ENCODE measurements at regions not wholly inside any gene's neighbourhood (a gene's known extent, or its start where the extent isn't known, plus 50 kb on each side); places are given as distances from the start of the nearest gene placed in this dataset.

- TF ChIP-seq, protein P1, sequence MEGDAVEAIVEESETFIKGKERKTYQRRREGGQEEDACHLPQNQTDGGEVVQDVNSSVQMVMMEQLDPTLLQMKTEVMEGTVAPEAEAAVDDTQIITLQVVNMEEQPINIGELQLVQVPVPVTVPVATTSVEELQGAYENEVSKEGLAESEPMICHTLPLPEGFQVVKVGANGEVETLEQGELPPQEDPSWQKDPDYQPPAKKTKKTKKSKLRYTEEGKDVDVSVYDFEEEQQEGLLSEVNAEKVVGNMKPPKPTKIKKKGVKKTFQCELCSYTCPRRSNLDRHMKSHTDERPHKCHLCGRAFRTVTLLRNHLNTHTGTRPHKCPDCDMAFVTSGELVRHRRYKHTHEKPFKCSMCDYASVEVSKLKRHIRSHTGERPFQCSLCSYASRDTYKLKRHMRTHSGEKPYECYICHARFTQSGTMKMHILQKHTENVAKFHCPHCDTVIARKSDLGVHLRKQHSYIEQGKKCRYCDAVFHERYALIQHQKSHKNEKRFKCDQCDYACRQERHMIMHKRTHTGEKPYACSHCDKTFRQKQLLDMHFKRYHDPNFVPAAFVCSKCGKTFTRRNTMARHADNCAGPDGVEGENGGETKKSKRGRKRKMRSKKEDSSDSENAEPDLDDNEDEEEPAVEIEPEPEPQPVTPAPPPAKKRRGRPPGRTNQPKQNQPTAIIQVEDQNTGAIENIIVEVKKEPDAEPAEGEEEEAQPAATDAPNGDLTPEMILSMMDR (IDR thresholded peaks at IDR 0.05; ENCODE audit: low read depth, low read length), result 0 out of 2 replicates have a peak, but pooled peaks have one; percentile 3
- TF ChIP-seq EZH2phosphoT487 (IDR thresholded peaks at IDR 0.05; ENCODE audit: low read depth), result no peak
- Histone ChIP-seq H3K4me2 (ENCODE audit: low read length) (no peak overlapping the region), H3K4me3 (ENCODE audit: low read length) (no peak overlapping the region), H2AFZ (ENCODE audit: low read depth, low read length) (no peak overlapping the region), H3K27ac (ENCODE audit: low read length) (no peak overlapping the region), H3K27me3 (ENCODE audit: low read depth, low read length) (no peaks in the 10 kb centered on the region), H3K4me1 (ENCODE audit: low read length) (0 out of 2 replicates have a peak, but pooled peaks cover 5% of the 10 kb centered on the region), H3K36me3 (replicated peaks; ENCODE audit: low read depth, low read length) (no peaks in the 10 kb centered on the region), H3K9me3 (ENCODE audit: insufficient read depth, low read length) (no peaks in the 10 kb centered on the region), H3K9ac (ENCODE audit: low read length) (no peak overlapping the region), H3K79me2 (ENCODE audit: low read length) (no peaks in the 10 kb centered on the region), H4K20me1 (ENCODE audit: insufficient read depth, low read length) (no peaks in the 10 kb centered on the region)
Measured at GRCh38 chr16:25395528-25395927, 137.9 kb upstream of the ZKSCAN2 start.

DNA sequence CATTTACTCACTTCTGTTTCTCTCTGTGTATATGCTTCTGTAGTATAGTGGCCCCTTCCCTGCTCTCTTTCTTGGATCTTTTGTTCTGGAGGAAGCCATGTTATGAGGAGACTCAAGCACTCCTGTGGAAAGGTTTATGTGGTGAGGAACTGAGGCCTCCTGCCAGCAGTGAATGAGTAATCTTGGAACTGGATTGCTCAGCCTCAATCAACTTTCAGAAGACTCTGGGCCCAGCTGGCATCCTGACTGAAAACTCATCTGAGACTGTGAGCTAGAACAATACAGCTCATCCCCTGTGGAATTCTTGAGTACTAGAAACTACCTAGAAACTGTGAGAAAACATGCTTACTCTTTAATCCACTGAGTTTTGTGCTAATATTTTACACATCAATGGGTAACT lies 133.1 kb upstream of the ZKSCAN2 start:
- Histone ChIP-seq H3K4me1 (ENCODE audit: low read length) (0 out of 2 replicates have a peak, but pooled peaks cover 5% of the 10 kb centered on the region), H3K4me3 (ENCODE audit: low read length) (no peak overlapping the region), H3K27ac (ENCODE audit: low read length) (no peak overlapping the region), H2AFZ (ENCODE audit: low read depth, low read length) (no peak overlapping the region), H3K9ac (ENCODE audit: low read length) (no peak overlapping the region), H3K27me3 (ENCODE audit: low read depth, low read length) (no peaks in the 10 kb centered on the region), H3K36me3 (replicated peaks; ENCODE audit: low read depth, low read length) (no peaks in the 10 kb centered on the region), H3K9me3 (ENCODE audit: insufficient read depth, low read length) (no peaks in the 10 kb centered on the region), H3K79me2 (ENCODE audit: low read length) (no peaks in the 10 kb centered on the region), H4K20me1 (ENCODE audit: insufficient read depth, low read length) (no peaks in the 10 kb centered on the region), H3K4me2 (ENCODE audit: low read length) (no peak overlapping the region)
- TF ChIP-seq, protein P1 (IDR thresholded peaks at IDR 0.05; ENCODE audit: low read depth, low read length), result no peak
- no peak for TF ChIP-seq EZH2phosphoT487 (IDR thresholded peaks at IDR 0.05; ENCODE audit: low read depth)

DNA sequence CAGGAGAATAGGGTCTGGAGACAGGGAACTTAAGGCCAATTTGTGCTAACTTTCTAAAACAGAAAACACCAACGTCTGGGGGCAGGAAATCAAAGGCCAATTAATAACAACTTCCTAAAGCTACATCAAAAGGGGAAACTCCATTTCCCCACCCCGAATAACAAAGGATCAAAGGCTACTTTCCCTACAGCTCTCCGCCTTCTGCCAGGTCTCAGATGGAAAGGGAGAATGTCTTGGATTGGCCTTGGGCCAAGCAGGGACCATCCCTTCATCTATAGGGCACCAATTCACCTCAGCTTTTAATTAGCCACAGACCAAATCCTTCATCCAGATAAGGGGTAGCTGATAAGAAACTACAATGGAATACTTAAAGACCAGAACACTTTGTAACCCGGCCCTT lies 116.9 kb upstream of the ZKSCAN2 start:
- no peak for TF ChIP-seq EZH2phosphoT487 (IDR thresholded peaks at IDR 0.05; ENCODE audit: low read depth)
- TF ChIP-seq, protein P1 (IDR thresholded peaks at IDR 0.05; ENCODE audit: low read depth, low read length), result no peak
- Histone ChIP-seq H3K4me3 (ENCODE audit: low read length) (no peak overlapping the region), H3K4me1 (ENCODE audit: low read length) (no peaks in the 10 kb centered on the region), H3K36me3 (replicated peaks; ENCODE audit: low read depth, low read length) (no peaks in the 10 kb centered on the region), H3K9me3 (ENCODE audit: insufficient read depth, low read length) (no peaks in the 10 kb centered on the region), H3K79me2 (ENCODE audit: low read length) (no peaks in the 10 kb centered on the region), H3K27ac (ENCODE audit: low read length) (no peak overlapping the region), H4K20me1 (ENCODE audit: insufficient read depth, low read length) (no peaks in the 10 kb centered on the region), H2AFZ (ENCODE audit: low read depth, low read length) (no peak overlapping the region), H3K9ac (ENCODE audit: low read length) (no peak overlapping the region), H3K4me2 (ENCODE audit: low read length) (no peak overlapping the region), H3K27me3 (ENCODE audit: low read depth, low read length) (peaks cover 8% of the 10 kb centered on the region; the same call in 1 of the 2 replicates)

DNA sequence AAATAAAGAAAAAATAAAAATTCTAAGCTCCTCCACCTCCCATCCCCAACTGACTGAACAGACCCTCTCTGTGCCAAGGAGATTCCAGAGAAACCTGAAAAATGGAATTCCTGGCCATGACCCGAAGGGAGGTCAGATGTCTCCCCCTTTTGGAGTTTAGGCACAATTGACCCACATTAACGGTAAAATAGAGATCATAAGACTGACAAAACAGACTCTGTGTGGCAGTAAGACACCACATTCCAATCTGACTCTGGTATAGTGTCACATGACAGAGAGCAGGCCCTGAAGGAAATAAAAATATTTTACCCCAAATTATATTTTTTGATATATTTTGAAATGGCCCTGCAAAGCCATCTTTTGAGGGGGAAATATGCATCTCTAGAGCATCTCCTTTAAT lies 115.1 kb upstream of the ZKSCAN2 start:
- H4K20me1 ChIP-seq (ENCODE audit: insufficient read depth, low read length), result no peaks in the 10 kb centered on the region
- H3K27me3 ChIP-seq (ENCODE audit: low read depth, low read length), result peaks cover 8% of the 10 kb centered on the region; the same call in 1 of the 2 replicates
- no peaks in the 10 kb centered on the region for H3K36me3 ChIP-seq (replicated peaks; ENCODE audit: low read depth, low read length)
- no peak overlapping the region for H3K27ac ChIP-seq (ENCODE audit: low read length)
- no peak overlapping the region for H2AFZ ChIP-seq (ENCODE audit: low read depth, low read length)
- no peaks in the 10 kb centered on the region for H3K4me1 ChIP-seq (ENCODE audit: low read length)
- no peak overlapping the region for H3K4me3 ChIP-seq (ENCODE audit: low read length)
- no peak for TF ChIP-seq EZH2phosphoT487 (IDR thresholded peaks at IDR 0.05; ENCODE audit: low read depth)
- TF ChIP-seq, protein P1 (IDR thresholded peaks at IDR 0.05; ENCODE audit: low read depth, low read length), result 0 out of 2 replicates have a peak, but pooled peaks have one; percentile 9
- H3K79me2 ChIP-seq (ENCODE audit: low read length), result no peaks in the 10 kb centered on the region
- H3K9ac ChIP-seq (ENCODE audit: low read length), result no peak overlapping the region
- H3K4me2 ChIP-seq (ENCODE audit: low read length), result no peak overlapping the region
- H3K9me3 ChIP-seq (ENCODE audit: insufficient read depth, low read length), result no peaks in the 10 kb centered on the region
